NOMO-1 treated with dmso at 0.1 percent for 144 hours (cell line): ENCODE measurements at regions not wholly inside any gene's neighbourhood (a gene's known extent, or its start where the extent isn't known, plus 50 kb on each side); places are given as distances from the start of the nearest gene placed in this dataset.

ENCODE experiments used
- DNase-seq: peaks from one replicate; lab custom pipeline; 2025; ENCODE audit not compliant: unreplicated experiment; lab: John Stamatoyannopoulos, UW

GRCh38 chr10:61157182-61157581 lies 213.2 kb upstream of the RHOBTB1 start:
- DNase-seq: no peak

GRCh38 chr10:61153771-61154170 lies 209.8 kb upstream of the RHOBTB1 start:
- DNase-seq: no peak

- no peak for DNase-seq
Measured at GRCh38 chr10:61151059-61151458, 207.1 kb upstream of the RHOBTB1 start.

- DNase-seq: no peak
Measured at GRCh38 chr10:61148451-61148850, 204.5 kb upstream of the RHOBTB1 start.

GRCh38 chr10:61142987-61143386 lies 199.0 kb upstream of the RHOBTB1 start:
- no peak for DNase-seq

GRCh38 chr10:61140765-61141392 lies 196.9 kb upstream of the RHOBTB1 start:
- DNase-seq: no peak

- no peak for DNase-seq
Measured at GRCh38 chr10:61139592-61139953, 195.6 kb upstream of the RHOBTB1 start.

- DNase-seq: no peak
Measured at GRCh38 chr10:61138708-61139591, 195.0 kb upstream of the RHOBTB1 start.

- DNase-seq: no peak
Measured at GRCh38 chr10:61136139-61136538, 192.2 kb upstream of the RHOBTB1 start.

- no peak for DNase-seq
Measured at GRCh38 chr10:61135276-61135721, 191.3 kb upstream of the RHOBTB1 start.

- DNase-seq: no peak
Measured at GRCh38 chr10:61130366-61130765, 186.4 kb upstream of the RHOBTB1 start.

GRCh38 chr10:61128196-61128595 lies 184.2 kb upstream of the RHOBTB1 start:
- DNase-seq: no peak

- no peak for DNase-seq
Measured at GRCh38 chr10:61125560-61126170, 181.7 kb upstream of the RHOBTB1 start.

GRCh38 chr10:61124756-61125530 lies 181.0 kb upstream of the RHOBTB1 start:
- DNase-seq: no peak

- DNase-seq: no peak
Measured at GRCh38 chr10:61120805-61121204, 176.8 kb upstream of the RHOBTB1 start.

GRCh38 chr10:61119573-61119972 lies 175.6 kb upstream of the RHOBTB1 start:
- no peak for DNase-seq

- DNase-seq: no peak
Measured at GRCh38 chr10:61115897-61116296, 171.9 kb upstream of the RHOBTB1 start.

GRCh38 chr10:61112771-61113170 lies 168.8 kb upstream of the RHOBTB1 start:
- no peak for DNase-seq

- DNase-seq: no peak
Measured at GRCh38 chr10:61110936-61111335, 167.0 kb upstream of the RHOBTB1 start.

- no peak for DNase-seq
Measured at GRCh38 chr10:61110188-61110844, 166.3 kb upstream of the RHOBTB1 start.

- no peak for DNase-seq
Measured at GRCh38 chr10:61108915-61109314, 164.9 kb upstream of the RHOBTB1 start.
